ENCODE measurements at regions not wholly inside any gene's neighbourhood (a gene's known extent, or its start where the extent isn't known, plus 50 kb on each side); places are given as distances from the start of the nearest gene placed in this dataset.

DNA sequence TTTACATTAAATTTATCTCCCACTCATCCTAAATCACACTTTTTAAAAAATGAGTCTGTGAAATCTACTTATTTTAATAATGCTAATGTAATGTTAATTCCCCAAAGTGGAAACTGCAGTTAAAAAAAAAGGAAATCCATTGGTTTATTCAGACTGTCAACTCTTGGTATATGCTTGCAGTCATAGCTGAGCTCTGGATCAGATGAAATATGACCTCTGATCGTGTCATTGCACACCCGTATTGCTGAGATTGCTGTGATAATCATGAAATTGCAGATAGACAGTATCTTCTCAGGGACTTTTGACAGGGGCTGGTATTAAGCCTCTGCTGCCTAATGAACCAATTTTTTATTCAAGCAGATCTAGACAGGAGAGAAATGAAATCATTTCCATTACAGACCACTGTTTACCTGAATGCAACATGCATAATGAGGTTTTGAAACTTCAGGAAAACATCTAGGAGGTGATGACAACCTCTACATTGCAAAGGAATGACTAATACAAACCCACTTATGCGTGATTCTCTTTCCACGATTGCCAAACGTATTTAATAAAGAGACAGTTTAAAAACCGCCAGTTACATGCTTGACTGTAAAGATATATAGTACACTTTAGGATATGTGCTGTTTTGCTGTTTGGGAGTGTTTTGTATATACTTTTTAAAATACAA lies 138.3 kb upstream of the PUDP start:
- TF ChIP-seq POLR2AphosphoS5 (IDR thresholded peaks at IDR 0.05; ENCODE audit: insufficient read depth, low read depth, low read length): no peak
- TF ChIP-seq POLR2A (IDR thresholded peaks at IDR 0.05; ENCODE audit: low read depth, low read length): no peak
- TF ChIP-seq, protein P1, sequence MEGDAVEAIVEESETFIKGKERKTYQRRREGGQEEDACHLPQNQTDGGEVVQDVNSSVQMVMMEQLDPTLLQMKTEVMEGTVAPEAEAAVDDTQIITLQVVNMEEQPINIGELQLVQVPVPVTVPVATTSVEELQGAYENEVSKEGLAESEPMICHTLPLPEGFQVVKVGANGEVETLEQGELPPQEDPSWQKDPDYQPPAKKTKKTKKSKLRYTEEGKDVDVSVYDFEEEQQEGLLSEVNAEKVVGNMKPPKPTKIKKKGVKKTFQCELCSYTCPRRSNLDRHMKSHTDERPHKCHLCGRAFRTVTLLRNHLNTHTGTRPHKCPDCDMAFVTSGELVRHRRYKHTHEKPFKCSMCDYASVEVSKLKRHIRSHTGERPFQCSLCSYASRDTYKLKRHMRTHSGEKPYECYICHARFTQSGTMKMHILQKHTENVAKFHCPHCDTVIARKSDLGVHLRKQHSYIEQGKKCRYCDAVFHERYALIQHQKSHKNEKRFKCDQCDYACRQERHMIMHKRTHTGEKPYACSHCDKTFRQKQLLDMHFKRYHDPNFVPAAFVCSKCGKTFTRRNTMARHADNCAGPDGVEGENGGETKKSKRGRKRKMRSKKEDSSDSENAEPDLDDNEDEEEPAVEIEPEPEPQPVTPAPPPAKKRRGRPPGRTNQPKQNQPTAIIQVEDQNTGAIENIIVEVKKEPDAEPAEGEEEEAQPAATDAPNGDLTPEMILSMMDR (IDR thresholded peaks at IDR 0.05; ENCODE audit: extremely low read depth in 1 of 2, insufficient read depth in 1 of 2, low read depth in 1 of 2, low read length in 2 of 2): no peak
- TF ChIP-seq, protein P2, sequence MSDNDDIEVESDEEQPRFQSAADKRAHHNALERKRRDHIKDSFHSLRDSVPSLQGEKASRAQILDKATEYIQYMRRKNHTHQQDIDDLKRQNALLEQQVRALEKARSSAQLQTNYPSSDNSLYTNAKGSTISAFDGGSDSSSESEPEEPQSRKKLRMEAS (IDR thresholded peaks at IDR 0.05; ENCODE audit: insufficient read depth, insufficient read length): no peak
- TF ChIP-seq FOS (IDR thresholded peaks at IDR 0.05; ENCODE audit: borderline replicate concordance, insufficient read depth, low read length): no peak
